ENCODE measurements at regions not wholly inside any gene's neighbourhood (a gene's known extent, or its start where the extent isn't known, plus 50 kb on each side); places are given as distances from the start of the nearest gene placed in this dataset.
"Not testable (repeated sequence)": the region's sequence is repeated elsewhere in the genome, so short reads cannot be mapped to it uniquely, and the experiment has no call there.

DNA sequence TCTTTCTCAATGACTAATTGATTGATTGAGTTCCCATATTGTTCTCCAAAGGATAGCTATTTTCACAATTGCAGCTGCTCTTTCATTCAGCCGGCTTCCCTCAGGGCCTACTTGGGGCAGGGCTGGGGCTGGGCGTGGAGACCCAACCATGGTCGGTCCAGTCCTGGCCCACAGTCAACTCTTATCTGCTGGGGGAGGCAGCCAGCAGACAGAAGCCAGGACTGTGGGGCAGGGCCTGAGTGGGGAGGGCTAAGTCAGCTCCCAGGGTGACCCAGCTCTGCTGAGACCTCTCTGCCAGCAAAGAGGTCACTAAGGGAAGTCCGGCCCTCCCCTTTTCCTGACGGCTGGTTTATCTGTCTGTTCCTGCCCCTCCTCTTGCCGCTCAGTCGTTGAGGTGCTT, 735.2 kb downstream of the TBC1D22A start:
- no peak for DNase-seq

- DNase-seq: peak; percentile 1 to 56 (median 14)
Observed at GRCh38 chr22:47495110-47495509, 732.7 kb downstream of the TBC1D22A start.

DNA sequence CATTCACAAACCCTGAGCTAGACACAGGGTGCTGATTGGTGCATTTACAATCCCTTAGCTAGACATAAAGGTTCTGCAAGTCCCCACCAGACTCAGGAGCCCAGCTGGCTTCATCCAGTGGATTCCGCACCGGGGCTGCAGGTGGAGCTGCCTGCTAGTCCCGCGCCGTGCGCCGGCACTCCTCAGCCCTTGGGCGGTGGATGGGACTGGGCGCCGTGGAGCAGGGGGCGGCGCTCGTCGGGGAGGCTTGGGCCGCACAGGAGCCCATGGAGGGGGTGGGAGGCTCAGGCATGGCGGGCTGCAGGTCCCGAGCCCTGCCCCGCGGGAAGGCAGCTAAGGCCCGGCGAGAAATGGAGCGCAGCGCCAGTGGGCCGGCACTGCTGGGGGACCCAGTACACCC, 725.7 kb downstream of the TBC1D22A start:
- DNase-seq: not testable (repeated sequence)

DNA sequence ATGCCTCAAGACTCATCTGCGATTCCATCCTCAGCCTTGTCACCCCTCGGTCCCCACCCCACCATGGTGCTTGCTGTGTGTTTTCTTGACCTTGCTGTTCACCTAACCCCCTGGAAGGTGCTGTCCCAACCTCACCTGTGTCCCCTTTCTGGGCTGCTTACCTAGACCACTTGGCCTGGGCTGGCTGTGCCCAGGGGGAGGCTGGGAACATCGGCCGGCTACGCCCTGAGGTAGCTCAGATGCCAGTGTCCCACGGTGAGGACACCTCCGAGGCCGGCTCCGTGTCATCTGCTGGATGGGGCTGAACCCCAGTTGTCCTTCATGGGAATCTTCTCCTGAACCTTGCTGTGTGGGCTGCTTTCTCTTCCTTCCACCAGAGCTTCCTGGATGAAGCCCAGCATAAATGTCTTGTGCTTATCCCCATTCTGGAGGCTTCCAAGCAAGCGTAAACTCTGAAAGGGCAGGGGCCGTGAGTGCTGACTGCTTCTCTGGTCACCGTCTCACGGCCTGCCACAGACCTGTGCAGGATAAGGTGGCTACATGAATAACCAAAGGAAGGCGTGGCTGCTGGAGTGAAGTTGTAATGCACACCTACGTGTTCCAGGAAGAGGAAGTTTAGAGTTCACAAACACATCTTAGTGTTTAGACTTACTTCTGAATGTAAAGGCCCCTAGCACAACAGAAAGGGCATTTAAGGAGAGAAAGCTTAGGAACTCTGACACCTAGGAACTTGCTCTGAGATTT, 724.3 kb downstream of the TBC1D22A start:
- no peak for DNase-seq

DNA sequence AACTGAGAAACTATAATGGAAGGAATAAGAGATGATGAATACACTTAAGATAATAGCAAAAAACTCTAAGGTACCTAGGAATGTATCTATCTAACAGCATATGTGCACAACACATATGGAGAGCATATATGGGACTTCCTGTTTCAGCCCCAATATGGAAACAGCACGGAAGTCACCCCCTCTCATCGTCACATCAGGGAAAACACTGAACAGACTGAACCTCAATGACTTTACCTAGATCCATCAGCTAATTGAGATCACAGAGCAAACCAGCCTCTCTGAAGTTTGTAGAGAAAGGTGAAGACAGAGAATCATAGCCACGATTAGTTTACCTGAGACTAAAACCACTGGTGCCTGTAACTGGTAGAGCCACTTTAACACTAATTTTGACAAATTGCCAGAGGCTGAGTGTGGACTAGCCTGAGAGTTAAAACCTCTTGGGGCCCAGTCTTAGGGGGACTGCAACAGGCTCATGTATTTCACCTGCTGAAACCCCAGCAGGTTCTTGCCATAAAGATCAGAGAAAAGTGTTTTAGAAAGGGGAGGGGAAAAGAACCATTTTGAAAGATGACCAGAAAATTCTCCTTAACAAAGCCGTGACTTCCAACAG, 722.6 kb downstream of the TBC1D22A start:
- no peak for DNase-seq

GRCh38 chr22:47476231-47476630, 713.8 kb downstream of the TBC1D22A start:
- no peak for DNase-seq

DNA sequence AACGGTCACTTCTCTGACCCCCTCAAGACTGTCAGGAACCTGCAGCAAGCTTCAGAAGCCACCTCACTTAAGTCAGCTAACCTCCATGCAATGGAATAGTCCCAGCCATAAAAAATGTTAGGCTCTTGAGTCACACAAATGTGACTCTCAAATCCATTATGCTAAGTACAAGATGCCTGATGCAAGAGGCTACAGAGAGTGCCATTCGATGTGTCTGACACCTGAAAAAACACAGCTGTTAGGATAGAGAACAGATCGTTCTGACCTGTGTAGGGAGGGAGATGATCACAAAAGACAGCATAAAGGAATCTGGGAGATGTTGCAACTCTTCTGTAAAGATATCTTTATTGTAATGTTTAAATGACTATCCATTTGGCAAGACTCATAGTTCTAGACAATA, 712.4 kb downstream of the TBC1D22A start:
- DNase-seq: no peak

DNA sequence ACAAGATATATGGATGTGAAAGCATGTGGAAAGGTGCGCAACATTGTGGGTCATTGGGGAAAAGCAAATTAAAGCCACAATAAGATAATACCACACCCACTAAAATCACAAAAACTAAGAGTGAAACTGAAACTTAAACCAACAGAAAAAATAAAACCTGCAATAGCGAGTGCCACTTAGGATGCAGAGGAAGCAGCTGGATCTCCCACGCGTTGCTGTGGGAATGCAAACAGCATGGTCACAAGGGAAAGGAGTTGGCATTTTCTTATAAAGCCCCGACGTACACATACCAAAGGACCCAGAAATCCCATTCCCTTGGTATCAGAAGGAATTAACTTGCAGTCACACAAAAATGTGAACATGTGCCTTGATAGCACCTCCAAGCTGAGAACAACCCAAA, 712.0 kb downstream of the TBC1D22A start:
- peak in 2 of 4 experiments; percentile 3 to 8 for DNase-seq

DNA sequence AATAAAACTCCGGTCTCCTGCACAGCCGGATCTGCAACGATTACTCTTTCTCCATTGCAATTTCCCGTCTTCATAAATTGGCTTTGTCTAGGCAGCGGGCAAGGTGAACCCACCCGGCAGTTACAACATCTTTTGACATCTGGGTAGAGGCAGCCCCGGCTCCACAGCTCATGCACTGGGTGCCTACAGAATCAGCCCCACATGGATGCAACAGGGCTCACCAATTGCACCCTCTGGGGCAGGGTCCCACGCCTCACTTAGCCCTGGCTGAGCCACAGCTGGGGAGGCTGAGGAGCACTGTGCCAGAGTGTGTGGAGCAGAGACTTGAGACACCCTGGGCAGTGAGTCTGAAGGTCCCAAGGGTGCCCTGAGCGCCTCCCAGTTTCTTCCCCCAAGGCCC, 710.2 kb downstream of the TBC1D22A start:
- no peak for DNase-seq

DNA sequence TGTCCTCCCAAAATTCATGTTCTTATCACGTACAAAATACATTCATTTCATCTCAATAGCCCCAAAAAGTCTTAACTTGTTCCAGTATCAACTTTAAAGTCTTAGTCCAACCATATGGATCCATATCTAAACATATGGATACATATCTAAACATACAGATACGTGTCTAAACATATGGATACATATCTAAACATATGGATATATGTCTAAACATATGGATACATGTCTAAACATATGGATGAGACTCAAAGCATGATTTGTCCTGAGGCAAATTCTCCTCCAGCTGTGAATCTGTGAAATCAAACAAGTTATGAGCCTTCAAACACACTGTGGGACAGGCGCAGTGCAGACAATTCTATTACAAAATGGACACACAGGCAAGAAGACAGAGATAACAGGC, 709.0 kb downstream of the TBC1D22A start:
- DNase-seq: no peak

- no peak for DNase-seq
Observed at GRCh38 chr22:47465809-47466208, 703.4 kb downstream of the TBC1D22A start.

- no peak for DNase-seq
Observed at GRCh38 chr22:47465222-47465621, 702.8 kb downstream of the TBC1D22A start.

DNA sequence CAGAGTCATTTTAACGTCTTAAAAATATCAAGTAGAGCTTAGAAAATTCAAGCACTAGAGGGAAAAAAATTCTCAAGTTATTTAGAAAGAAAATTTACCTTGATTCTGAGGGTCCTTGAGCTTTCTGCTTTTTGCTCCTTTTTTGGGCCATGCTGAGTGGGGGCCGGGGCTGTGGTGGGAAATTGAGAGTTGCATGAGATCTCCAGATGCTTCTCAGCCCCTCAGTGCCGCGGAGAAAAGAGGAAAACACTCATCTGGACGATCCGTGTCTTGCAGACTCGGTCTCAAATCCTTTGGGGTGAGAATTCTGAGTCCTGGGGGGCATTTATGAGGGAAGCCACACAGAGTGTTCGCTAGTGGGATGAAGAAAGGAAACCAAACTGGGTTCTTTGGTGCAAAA, 700.8 kb downstream of the TBC1D22A start:
- DNase-seq: no peak

- DNase-seq: no peak
Observed at GRCh38 chr22:47460861-47461260, 698.4 kb downstream of the TBC1D22A start.

DNA sequence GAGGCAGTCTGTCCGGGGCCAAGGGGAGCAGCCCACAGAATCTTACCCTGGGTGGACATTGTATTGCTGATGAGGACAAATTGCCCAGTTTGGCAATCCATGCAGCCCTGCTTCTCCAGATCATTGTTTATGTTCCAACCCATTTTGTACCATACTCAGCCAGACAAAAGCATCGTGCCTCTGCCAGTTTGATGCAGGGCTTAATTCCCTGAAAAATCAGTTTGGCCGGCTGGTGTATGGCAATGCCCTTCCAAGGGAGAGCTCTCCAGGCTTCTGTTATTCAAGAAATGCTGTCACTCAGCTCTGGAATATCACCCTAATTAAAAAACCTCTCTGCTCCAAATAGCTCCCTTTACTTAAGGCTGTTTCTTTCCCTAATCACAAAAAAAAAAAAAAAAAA, 697.7 kb downstream of the TBC1D22A start:
- no peak for DNase-seq

DNA sequence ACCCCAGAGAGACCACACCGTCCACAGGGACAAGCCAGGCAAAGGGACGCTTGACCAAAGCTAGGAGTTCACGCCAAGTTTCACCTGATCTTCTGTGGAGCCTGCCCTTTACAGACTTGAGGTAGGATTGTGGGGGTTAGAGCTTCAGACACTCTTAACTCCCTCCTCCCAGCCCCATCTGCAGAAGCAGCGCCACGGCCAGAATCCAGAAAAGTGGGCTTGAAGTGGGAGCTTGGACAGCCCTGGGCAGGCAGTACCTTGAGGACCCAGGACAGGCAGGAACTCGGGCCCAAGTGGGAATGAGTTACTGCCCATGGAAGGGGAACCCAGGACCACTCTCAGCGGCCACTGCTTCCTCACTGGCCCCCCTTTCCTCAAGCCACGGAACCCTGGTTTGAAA, 695.9 kb downstream of the TBC1D22A start:
- DNase-seq: no peak

DNA sequence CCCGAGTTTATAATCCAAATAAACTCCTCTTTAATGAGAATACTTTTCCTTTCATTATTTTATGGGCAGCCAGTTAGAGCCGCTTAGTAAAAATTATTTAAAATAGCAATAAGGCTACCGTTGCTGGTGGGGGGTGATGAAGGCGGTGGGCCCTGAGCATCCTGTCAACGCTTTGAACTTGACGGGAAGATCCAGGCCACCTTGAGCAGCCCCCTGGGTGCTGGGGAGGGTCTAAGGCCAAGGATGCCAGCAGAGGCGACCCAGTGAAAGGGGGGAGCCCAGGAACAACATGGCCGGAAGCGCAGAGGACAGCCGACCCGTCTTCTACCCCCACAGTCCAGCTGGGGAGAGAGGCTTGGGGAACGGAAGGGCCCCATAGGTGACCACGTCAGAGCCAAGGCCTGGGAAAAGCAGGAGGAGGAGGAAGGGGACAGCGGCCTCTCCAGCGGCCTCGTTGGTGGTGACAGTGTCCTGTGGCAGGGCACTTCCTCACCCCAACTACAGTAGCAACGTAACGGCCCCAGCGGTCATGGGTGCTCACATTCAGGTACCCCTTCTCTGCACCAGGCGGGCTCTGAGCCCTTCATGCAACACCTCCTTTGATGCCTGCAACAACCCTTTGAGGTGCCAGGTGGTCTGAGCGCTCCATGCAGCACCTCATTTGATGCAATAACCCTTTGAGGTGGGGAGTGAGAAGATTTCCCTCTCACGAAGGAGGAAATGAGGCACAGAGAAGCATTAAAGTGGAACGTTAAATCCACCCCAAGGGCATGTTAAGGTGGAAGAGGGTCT, 695.3 kb downstream of the TBC1D22A start:
- no peak for DNase-seq

- no peak for DNase-seq
Observed at GRCh38 chr22:47457021-47457420, 694.6 kb downstream of the TBC1D22A start.

GRCh38 chr22:47456031-47456430, 693.6 kb downstream of the TBC1D22A start:
- DNase-seq: no peak

DNA sequence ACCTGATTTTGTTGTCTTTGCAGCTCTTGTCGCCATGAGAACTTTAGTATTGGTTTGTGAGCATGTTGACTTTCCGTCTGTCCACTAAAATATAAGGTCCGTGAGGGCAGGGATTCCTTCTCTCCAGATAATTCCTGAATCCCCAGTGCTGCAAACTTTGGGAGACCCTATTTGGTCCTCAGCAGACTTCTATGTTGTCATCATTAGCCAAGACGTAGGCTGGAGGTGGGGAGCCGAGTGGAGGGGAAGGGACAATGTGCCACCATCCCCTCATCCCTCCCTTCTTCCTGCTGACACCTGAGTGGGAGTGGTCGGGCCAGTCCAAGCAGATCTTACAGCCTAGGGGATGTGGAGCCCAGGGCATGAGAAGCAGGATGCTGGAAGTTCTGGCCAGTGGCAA, 690.6 kb downstream of the TBC1D22A start:
- DNase-seq: no peak

DNA sequence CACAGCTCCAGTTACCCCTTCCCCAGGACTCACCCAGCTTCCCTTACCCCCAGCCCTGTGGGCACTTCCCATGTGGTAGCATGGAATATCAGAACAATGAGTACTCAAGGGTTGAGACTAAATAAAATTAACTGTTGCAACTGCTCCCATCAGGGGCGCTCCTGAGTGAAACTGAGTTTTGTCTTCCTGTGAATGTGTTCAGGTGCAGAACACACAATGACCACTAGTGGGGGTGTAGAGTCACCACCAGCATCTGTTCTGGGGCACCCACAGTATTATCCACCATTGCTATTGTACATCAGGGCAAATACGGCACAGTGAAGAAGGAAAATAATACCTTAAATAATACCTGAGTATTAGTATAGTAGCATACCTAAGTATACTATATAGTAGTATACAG, 689.7 kb downstream of the TBC1D22A start:
- peak in 3 of 4 experiments; percentile 2 to 14 (median 7) for DNase-seq

DNA sequence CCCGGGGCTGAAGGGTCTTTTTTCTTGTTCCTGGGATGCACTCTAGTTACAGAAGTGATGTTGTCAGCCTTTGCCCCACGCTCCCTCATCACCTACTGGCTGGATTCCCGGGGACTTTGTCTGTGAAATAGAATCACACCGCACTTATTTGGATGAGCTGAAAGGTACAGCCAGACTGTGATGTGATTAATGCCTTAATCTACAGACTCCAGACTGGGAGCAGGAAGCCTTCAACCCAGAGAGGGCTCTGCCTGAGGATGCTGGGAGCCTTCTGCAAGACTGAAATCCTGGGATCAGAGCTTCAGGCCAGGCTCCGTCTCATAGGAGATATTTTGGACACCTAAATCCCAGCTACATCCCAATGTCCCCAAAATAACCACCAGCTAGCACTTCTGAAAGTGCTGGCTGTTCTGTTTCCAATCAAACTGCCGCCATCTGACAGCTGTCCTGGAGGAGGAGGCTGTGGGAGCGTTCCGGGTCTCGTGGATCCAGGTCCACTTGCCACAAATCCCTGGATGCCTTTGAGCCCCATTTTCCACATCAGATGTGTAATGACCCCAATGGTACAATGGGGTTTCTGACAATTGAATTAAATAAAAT, 688.5 kb downstream of the TBC1D22A start:
- DNase-seq: no peak
